HEK293 (cell line): ENCODE measurements at regions not wholly inside any gene's neighbourhood (a gene's known extent, or its start where the extent isn't known, plus 50 kb on each side); places are given as distances from the start of the nearest gene placed in this dataset.

Experiments
- REPIN1 ChIP-seq: fragments of 450-650 bp; formaldehyde crosslinking; IDR thresholded peaks from 2 replicates; pipeline ENCODE4 v1.5.1; 2017; ENCODE audit warnings: missing biosample characterization, missing genetic modification characterization, low read depth
- REST ChIP-seq: fragments of 450-650 bp; formaldehyde crosslinking; IDR thresholded peaks from 2 replicates; pipeline ENCODE4 v1.5.1; 2016; ENCODE audit warnings: missing biosample characterization, missing genetic modification characterization
- ZNF335 ChIP-seq: fragments of 450-650 bp; formaldehyde crosslinking; conservative IDR thresholded peaks from 2 replicates; pipeline ENCODE4 v1.5.1; 2016; ENCODE audit warnings: missing biosample characterization, missing genetic modification characterization
- ZNF677 ChIP-seq: fragments of 450-650 bp; IDR thresholded peaks from 2 replicates; pipeline ENCODE4 v1.5.0; 2018; ENCODE audit warnings: missing biosample characterization, mild to moderate bottlenecking, missing genetic modification characterization, moderate library complexity
- TF ChIP-seq, protein P1 (sequence below): fragments of 450-650 bp; formaldehyde crosslinking; IDR thresholded peaks from 2 replicates; pipeline ENCODE4 v1.5.1; 2016; ENCODE audit warnings: missing biosample characterization, missing genetic modification characterization
- TF ChIP-seq, protein P2 (sequence below): fragments of 450-650 bp; formaldehyde crosslinking; IDR thresholded peaks from 2 replicates; pipeline ENCODE4 v1.5.1; 2016; ENCODE audit warnings: missing biosample characterization, missing genetic modification characterization, low read depth

DNA sequence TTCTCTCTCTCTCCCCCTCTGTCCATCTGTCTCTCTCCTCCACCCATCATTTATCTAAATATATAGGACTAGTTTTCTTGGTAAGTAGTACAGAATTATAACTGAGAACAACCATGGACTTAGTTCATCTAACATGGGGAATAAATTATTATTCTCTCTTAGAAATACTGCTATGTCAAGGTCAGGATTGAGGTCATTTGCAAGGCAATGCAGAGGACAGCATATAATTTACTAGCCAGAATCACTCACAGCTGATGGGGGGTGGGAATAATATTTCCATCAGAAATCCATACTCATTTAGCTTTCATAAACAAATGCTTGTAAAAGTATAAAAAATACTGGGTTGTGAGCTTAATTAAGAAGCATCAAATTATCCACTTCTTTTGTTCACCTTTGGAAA lies 553.9 kb upstream of the POU3F2 start:
- TF ChIP-seq REST (tag by site-specific recombination) (no peak), ZNF677 (tag by site-specific recombination) (no peak), REPIN1 (tag by site-specific recombination) (no peak), ZNF335 (tag by site-specific recombination) (no peak)
- TF ChIP-seq, protein P1, sequence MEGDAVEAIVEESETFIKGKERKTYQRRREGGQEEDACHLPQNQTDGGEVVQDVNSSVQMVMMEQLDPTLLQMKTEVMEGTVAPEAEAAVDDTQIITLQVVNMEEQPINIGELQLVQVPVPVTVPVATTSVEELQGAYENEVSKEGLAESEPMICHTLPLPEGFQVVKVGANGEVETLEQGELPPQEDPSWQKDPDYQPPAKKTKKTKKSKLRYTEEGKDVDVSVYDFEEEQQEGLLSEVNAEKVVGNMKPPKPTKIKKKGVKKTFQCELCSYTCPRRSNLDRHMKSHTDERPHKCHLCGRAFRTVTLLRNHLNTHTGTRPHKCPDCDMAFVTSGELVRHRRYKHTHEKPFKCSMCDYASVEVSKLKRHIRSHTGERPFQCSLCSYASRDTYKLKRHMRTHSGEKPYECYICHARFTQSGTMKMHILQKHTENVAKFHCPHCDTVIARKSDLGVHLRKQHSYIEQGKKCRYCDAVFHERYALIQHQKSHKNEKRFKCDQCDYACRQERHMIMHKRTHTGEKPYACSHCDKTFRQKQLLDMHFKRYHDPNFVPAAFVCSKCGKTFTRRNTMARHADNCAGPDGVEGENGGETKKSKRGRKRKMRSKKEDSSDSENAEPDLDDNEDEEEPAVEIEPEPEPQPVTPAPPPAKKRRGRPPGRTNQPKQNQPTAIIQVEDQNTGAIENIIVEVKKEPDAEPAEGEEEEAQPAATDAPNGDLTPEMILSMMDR (tag by site-specific recombination): no peak
- TF ChIP-seq, protein P2, sequence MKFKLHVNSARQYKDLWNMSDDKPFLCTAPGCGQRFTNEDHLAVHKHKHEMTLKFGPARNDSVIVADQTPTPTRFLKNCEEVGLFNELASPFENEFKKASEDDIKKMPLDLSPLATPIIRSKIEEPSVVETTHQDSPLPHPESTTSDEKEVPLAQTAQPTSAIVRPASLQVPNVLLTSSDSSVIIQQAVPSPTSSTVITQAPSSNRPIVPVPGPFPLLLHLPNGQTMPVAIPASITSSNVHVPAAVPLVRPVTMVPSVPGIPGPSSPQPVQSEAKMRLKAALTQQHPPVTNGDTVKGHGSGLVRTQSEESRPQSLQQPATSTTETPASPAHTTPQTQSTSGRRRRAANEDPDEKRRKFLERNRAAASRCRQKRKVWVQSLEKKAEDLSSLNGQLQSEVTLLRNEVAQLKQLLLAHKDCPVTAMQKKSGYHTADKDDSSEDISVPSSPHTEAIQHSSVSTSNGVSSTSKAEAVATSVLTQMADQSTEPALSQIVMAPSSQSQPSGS (tag by site-specific recombination): no peak
